NOMO-1 treated with DMSO at 0.1 percent for 48 hours (cell line): ENCODE measurements at regions not wholly inside any gene's neighbourhood (a gene's known extent, or its start where the extent isn't known, plus 50 kb on each side); places are given as distances from the start of the nearest gene placed in this dataset.
A peak's percentile ranks its signal among the peaks of the same experiment; 100 is the strongest.

Experiments
- DNase-seq: peaks from one replicate; lab custom pipeline; 2025; ENCODE audit not compliant: unreplicated experiment; lab: John Stamatoyannopoulos, UW

DNA sequence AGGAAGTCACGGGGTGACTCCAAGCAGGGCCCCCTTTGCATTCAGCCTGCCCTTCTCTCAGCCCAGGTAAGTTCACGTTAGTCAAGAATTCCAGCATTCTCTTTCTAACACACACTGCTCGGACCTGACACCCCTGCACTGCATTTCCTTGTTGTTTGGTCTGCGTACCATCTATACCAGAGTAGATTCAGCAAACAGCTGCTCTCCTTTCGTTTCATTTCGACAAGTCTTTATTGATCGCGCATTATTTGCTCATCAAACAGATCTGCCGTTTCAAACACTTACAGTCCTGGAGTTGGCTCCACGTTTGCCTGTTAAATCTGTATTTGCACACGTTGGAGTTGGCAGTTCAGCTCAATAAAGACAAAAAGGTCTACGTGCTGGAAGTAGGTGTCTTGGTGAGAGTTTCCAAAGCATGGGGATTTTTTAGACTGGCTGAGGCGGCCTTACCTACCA lies 495.1 kb downstream of the RPS24 start:
- no peak for DNase-seq

DNA sequence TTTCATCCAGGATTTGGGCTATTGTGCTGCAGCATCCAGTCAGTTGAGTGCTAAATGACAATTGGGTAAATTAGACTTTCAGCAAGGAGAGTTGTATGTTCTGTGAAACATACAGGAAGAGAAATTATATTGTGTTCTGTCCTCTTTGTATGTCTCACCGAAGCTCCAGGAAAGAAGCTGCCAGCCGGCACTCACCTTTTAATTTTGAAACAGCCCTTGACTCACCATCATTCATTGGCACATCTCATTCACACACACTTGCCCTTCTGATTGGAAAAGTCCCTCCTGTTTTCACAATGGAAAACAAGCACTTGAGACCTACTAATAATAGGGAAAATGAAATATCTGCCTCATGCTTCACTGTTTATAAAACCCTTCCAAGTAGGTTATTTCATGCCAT lies 495.6 kb downstream of the RPS24 start:
- no peak for DNase-seq

DNA sequence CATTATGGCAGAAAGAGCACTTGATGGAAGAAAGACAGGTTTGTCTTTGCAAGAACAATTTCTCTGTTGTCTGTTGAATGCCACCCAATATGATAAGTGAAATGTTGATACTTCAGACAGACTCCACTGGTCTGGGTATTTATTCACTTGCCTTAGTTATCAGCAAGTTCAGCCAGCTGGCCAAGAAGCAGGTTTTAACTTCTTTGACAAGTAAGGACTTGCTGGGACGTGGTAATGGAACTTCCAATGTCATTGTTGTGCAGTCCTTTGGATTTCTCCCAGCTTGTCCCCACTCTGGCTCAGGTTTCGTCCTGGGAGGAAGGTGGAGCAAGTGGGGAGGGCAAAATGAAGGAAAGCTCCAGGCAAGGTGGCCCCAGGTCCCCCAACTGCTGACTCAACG lies 497.4 kb downstream of the RPS24 start:
- DNase-seq = no peak

DNA sequence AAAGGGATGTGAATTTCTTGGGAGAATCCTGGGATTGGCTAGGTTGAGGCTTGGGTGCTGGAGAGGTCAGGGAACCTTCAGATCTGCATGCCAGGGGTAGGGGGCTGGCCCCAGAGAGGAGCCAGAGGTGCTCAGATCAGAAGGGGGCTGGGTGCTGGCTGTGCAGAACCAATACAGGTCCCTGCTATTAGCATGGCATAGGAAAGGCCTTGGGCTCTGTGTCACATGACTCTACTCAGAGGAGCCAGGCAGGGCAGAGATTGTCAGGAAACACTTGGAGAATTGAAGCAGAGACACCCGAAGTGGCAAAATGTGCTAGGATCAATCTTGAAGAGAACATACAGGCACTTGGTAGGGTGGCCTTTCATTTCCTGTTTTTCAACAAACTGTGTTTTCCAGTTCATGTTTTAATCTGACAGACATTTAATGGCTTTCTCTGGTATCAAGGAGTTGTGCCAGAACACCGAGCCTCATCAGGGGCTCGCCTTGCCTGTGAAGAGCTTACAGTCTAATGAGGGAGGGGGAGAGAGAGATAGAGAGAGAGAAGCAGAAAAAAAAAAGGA lies 498.9 kb downstream of the RPS24 start:
- peak; percentile 30 for DNase-seq

DNA sequence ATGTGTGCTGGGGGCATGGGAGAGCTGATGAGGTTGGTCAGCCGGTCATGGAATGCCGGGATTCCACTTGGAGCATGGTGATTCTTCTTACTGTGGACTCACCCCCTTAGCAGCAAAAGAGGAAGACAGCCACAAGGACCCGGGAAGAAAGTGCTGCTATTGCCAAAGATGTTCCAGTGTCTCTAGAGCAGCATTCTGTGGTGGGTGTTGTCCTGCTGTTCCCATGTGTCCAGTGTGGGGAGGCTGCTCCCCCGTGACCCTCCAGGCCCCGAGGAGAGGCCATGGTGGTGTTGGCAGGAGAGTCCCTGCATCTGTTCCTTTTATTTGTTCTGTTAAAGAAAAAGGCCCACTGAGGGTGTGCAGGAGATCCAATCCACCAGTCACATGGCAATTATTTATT lies 499.4 kb downstream of the RPS24 start:
- no peak for DNase-seq

DNA sequence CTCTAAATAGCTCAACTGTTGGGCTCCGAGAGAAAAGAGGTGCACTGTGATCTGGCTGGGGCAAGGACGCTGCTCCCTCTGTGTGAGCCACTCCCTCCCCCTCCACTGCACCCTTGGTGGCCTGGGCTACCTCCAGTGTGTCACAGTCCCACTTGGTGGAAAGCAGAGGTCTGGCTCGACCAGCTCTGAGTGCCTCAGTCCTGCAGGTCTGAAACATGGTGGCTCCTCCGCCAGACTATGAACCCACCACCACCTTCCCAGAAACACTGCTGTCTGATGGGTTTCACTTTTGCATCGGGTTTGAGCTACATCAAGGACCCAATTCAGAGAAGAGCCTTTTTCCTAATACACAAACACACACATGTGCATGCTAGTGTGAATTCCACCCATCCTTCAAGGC lies 500.1 kb downstream of the RPS24 start:
- no peak for DNase-seq

DNA sequence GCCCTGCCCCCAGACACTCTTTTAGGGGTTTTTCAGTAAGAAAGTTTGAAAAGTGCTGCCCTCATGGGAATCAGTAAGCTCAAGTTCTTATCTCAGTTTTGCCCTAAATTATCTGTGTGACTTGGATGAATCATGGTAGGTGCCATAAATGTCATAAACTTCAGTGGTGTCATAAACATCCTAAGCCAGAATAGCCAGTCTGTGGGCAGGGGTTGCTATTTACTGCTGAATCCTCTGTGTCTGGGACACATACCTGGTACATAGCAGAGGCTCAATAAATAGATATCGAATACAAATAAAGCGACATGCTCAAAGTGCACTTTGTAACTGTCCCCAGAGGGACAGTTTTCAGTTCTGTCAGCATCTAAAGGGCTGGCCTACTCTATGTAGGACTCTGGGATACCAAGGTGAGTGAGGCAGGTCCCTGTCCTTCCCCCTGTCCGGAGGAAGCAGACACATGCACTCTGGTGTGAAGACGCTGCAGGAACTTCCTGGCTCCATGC lies 502.1 kb downstream of the RPS24 start:
- no peak for DNase-seq

DNA sequence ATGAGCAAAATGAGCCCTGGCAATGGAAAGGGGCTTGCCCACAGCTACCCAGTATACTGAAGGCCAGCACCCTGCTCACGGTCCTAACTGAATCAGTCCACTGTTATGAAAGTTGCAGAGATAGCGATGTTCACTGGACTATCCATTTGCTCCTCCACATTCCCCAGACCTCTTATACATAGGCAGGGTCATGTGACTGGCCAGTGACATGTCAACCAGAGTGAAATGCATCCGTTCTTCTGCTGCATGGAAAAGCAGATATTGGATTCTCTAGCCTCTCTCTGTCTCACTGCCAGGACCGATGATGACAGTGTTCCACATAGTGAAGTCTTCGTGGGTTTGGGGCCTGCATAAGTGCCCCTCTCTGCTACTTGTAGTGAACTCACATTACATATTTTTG lies 503.4 kb downstream of the RPS24 start:
- no peak for DNase-seq

DNA sequence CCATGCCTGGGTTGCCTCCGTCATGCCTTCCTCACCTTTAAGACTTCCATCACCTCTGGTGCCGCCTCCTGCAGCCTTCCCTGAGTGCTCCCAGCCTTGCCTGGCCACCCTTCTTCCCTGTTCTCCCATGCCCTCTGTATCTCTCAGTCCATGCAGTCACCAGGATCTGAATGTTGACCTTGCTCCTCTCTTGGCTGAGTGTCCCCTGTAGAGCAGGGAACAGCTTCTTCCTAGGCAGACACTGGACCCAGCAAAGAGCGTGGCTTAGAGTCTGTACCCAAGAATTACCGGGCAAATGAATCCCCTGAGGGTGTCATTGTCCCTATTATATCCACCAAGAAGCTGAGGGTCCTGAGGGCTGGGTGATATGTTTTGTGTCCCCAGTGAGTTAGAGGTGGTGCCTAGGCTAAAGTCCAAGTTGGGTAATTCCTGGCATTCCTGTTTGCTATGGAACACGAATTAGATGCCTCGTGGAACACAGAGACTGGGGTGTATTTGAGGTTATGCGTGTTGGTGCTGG lies 505.6 kb downstream of the RPS24 start:
- DNase-seq = no peak

DNA sequence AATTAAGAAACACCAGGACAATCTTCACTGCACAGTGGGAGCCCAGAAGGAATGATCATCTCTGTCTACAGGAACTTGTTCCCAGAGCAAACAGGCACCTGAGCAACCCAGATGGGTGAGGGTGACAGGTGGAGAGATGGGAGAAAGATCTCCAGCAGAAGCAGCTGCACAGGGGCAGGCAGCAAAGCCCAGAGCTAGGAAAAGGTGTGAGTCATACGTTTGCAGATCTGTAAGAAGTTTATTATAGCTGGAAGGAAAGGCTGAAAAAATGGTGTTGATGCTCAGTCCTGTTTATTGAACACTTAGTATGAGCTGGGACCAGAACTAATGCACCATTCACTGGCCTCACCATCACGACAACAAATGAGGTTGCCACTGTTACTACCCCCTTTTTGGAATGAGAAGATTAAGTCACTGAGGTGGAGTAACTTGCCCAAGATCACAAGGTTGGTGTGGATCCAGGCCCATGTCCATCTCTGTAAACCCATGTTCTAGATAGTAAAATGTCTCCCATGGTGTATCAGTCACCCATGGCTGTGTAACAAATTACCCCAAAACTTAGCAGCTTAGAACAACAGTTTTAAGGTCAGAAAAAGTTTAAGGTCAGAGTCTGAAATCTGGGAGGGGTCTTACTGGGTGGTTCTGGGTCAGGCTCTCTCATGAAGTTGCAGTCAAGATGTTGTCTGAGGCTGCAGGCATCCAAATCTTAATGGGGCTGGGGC lies 506.9 kb downstream of the RPS24 start:
- no peak for DNase-seq

DNA sequence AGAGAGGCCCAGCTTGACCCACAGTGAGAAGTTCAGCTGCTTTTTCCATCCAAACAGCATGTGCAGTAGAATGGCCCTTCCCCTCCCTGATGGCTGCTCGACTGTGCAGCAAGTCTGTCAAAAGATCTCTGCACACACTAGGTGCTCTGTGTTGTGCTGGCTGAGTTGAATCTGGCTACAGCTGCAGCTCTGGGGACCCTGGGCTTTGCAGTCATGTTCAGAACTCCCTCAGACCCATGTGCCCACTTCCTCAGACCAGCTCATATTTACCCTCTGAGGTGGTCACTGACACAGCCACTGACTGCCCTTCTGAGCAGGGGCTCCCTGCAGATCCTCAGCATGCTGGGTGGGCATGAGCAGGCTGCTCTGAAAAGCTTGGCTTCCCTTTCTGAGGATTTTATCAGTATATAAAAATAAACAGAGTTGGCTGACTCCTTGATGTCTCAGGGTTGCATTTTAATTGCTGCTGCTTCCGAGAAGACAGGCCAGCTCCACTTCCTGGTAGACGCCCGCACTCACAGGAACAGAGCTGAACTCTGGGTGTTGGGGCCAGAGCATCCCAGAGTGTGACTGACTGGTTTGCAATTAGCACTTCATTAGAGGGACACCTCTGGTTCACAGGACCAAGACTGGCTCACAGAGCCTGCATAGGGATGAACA lies 507.9 kb downstream of the RPS24 start:
- DNase-seq = no peak

DNA sequence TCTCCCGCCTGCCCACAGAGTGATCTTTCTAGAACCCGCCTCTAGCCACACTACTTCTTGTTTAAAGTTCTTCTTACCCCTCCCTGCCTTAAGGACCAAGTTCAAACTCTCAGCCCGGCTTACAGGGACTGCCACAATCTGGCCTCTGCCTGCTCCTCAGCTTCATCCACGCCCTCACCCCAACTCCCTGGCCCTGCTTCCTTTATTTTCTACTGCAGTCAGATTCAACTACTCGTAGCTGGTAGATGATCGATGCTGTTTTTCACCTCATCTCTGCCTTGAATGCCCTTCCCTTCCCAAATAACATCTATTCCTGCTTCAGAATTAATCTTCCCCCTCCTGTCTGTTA lies 508.5 kb downstream of the RPS24 start:
- no peak for DNase-seq

DNA sequence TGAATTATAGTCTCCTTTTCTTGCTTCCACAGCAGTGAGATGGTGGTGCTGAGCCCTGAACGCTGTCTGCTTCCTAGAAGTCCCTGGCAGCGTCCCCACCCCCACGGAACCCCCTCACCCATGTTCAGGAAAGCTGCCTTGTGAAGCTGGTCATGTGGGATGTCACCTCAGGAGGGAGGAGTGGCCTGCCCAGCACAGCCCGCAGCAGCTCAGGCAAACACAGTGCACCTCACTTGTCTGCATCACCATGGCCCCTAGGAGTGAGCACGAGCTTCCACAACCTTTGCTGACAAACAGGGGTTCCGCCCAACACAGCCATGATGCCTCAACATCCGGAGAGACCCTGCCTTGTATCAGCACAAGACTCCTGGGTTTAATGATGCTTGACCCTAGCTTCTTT lies 508.9 kb downstream of the RPS24 start:
- no peak for DNase-seq

DNA sequence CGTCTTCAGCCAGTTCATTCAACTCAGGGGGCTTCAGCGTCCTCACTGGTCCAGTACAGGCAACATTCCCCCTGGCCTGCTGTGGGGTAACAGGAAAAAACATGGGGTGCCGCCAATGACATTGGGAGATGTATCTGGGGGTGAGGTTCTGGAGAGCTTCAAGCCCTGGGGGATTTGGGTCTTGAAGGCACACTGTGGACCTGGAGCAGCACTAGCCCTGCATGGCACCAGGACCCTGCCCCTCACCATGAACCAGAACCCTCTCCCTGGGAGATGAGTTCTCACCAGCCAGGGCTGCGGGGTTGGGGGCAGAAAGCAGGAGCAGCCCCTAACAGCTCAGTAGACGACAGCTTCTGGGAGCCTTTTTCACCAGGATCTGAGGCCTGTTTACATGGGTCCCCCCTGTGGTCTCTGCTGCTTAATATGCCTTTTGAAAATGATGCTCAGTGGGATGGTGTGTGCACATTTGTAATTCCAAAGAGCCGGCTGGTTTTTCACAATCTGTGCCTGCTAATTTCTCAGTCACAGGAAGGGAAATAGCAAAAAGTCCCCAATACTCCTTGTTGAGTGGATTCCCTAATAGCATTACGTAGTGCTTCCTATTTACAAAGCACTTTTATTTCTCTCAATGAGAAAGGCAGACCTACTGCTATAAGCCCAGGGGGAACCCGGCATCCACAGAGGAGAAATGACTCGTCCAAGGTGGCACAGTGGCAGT lies 509.5 kb downstream of the RPS24 start:
- DNase-seq = no peak

DNA sequence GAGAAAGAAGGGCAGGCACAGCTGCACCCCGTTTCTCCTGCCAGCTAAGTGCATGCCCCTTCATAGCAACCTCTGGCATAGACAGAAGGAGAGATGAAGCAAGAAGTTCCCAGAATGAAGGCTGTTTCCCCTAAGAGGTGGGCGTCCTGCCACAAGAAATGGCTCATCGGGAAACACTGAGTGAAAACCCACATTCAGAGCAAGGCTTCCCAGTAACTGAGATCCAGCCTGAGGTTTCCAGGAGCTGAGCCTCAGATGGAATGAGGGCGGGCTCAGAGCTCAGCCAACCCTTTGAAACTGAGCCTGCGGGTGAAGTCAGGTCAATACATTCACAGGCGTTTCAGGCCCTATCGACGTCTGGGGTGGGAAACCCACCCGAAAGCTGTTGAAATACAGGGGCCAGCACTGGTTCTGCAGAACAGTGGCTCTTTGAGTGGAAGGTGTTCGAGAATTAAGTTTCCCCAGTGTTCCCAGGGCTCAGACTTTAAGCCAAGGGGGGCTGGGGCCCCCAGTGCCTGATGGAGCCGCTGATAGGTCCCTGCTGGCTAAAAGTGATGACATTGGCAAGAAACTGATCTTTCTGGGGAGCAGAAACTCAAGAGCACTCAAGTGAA lies 510.2 kb downstream of the RPS24 start:
- no peak for DNase-seq

DNA sequence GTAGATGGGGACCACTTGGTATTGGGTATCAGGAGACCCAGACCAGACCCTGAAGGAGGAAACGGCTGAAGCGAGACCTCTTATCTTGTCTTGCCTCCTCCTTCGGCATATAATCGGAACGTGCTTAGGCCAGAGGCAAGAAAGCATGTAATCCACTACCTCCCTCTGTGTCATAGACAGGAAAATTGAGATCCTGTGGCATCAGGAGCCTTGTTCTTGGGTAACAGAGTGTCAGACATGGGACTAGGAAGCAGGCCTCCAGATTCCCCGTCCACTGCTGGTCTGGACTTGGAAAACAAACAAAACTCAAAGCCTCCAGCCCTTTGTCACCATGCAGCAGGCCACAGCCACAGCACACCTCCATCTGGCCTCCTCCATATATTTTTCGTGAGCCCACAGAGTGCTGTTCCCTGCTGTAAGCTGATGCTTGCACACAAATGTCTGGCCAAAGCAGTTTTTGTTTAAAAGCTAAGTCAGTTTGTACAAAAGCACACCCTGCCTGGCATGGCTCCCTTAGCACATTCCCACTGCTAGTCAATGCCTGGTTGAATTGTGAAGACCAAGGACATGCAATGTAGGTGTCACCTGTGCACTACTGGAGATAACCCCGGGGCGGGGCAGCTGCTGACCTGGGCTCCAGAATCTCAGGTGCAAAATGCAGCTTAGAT lies 510.9 kb downstream of the RPS24 start:
- no peak for DNase-seq

DNA sequence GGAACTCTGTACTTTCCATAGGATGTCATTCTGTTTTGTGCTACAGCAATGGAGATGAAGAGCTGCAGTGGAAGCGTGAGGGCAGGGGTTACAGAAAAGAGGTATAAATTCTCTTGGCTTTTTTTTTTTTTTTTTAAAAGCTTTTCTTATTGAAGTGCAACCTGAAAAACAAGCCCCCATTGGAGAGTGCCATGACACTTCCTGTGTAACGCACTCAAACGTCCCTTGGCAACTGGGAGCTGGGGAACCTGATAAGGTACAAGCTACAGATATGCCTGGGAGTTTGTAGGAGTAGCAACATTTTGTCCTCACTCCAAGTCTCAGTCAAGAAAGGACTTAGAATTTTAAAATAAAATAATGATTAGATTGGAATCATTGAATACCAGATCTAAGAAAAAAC lies 512.1 kb downstream of the RPS24 start:
- DNase-seq = no peak

DNA sequence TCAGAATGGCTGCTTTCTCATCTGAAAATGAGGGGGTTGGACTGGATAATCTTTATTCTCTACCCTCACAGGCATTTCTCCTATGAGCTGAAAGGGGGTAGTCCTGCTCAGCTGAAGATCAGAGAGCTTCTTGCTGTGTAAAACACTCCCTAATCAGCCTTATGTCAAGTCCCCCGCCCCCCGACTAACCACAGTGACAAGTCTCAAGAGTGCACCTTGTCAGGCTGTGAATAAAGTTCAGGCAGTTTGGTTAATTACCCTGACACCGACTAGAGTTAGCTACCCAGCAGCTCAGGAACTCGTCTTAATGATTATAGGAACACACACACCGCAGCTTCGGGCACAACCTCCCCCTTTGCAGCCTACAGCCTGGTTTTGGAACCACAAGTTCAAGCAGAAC lies 513.7 kb downstream of the RPS24 start:
- DNase-seq = no peak

DNA sequence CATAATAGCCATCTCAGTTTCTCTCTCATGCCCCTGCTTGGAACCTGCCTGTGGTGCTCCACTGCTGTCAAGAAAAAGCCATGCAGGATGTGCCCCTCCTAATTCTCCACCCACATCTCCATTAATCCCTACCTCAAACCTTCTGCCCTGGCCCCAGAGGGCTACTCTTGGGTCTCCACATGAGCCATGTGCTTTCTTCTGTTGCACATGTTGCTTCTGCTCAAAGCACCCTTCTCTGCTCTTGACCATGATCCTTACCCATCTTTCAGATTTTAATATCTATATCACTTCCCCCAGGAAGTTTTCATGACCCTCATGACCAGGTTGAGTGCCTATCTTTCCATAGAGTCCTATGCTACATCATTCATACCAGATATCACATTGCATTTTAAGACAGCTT lies 514.2 kb downstream of the RPS24 start:
- DNase-seq = no peak

DNA sequence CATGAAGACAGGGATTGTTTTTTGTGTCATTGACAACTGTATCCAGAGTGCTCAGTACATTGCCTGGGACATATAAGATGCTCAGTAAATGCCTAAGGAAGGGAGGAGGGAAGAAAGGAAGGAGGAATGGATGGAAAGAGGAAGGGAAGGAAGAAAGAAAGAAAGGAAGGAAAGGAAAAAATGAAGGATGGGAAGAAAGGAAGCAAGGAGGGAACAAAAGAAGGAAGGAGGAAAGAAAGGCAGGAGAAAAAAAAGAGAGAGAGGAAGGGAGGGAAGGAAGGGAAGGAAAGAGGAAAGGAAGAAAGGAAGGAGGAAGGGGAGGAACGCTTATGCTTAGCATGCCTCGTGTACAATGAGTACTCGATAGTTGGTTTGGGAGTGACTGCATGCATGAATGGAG lies 514.7 kb downstream of the RPS24 start:
- DNase-seq = no peak
